ENCODE measurements at regions not wholly inside any gene's neighbourhood (a gene's known extent, or its start where the extent isn't known, plus 50 kb on each side); places are given as distances from the start of the nearest gene placed in this dataset.

- TF ChIP-seq CTCF (IDR thresholded peaks at IDR 0.05): no peak
- TF ChIP-seq EZH2phosphoT487 (IDR thresholded peaks at IDR 0.05): no peak
- no peak for TF ChIP-seq EZH2 (IDR thresholded peaks at IDR 0.05)
Measured at GRCh38 chr5:74226716-74227485, 413.6 kb downstream of the ENC1 start.
